ENCODE measurements at regions not wholly inside any gene's neighbourhood (a gene's known extent, or its start where the extent isn't known, plus 50 kb on each side); places are given as distances from the start of the nearest gene placed in this dataset.

GRCh38 chr12:23049180-23049579, 424.2 kb downstream of the ETNK1 start:
- H3K79me2 ChIP-seq (replicated peaks; ENCODE audit: insufficient read depth, low read length) = no peaks in the 10 kb centered on the region
- no peaks in the 10 kb centered on the region for H3K27me3 ChIP-seq (ENCODE audit: insufficient read depth, low read depth, low read length)
- H3F3A ChIP-seq (ENCODE audit: insufficient read depth, low read length, poor library complexity, severe bottlenecking) = no peaks in the 10 kb centered on the region
- H3K9ac ChIP-seq (ENCODE audit: low read length) = no peak overlapping the region
- H3K27ac ChIP-seq (ENCODE audit: low read length) = no peak overlapping the region
- no peaks in the 10 kb centered on the region for H4K20me1 ChIP-seq (ENCODE audit: insufficient read depth)
- H3K4me3 ChIP-seq (ENCODE audit: low read length) = no peak overlapping the region
- no peak overlapping the region for H3K4me2 ChIP-seq (ENCODE audit: low read length)
- H2AFZ ChIP-seq (ENCODE audit: low read depth, low read length) = no peak overlapping the region
- no peaks in the 10 kb centered on the region for H3K9me2 ChIP-seq (ENCODE audit: insufficient read depth, low read length)
- TF ChIP-seq REST (IDR thresholded peaks at IDR 0.05; ENCODE audit: borderline replicate concordance) (no peak), POLR2AphosphoS5 (IDR thresholded peaks at IDR 0.05) (no peak), EZH2 (IDR thresholded peaks at IDR 0.05; ENCODE audit: borderline replicate concordance, insufficient read depth, low read length, poor library complexity, severe bottlenecking) (no peak), EP300 (conservative IDR thresholded peaks at IDR 0.05; ENCODE audit: poor library complexity, severe bottlenecking) (no peak), CTCF (IDR thresholded peaks at IDR 0.05; ENCODE audit: poor library complexity, severe bottlenecking) (no peak), SMC3 (conservative IDR thresholded peaks at IDR 0.05; ENCODE audit: poor library complexity) (no peak), TAF1 (IDR thresholded peaks at IDR 0.05; ENCODE audit: low read depth) (no peak), MXI1 (conservative IDR thresholded peaks at IDR 0.05; ENCODE audit: poor library complexity, severe bottlenecking) (no peak), RAD21 (conservative IDR thresholded peaks at IDR 0.05) (no peak)
- H3K36me3 ChIP-seq (ENCODE audit: insufficient read depth, low read length) = no peaks in the 10 kb centered on the region
- no peaks in the 10 kb centered on the region for H3K9me3 ChIP-seq (ENCODE audit: low read length)

GRCh38 chr12:23055004-23055403, 430.0 kb downstream of the ETNK1 start:
- TF ChIP-seq RAD21 (conservative IDR thresholded peaks at IDR 0.05) (peak; percentile 35), POLR2AphosphoS5 (IDR thresholded peaks at IDR 0.05) (no peak), REST (IDR thresholded peaks at IDR 0.05; ENCODE audit: borderline replicate concordance) (no peak), MXI1 (conservative IDR thresholded peaks at IDR 0.05; ENCODE audit: poor library complexity, severe bottlenecking) (no peak), EZH2 (IDR thresholded peaks at IDR 0.05; ENCODE audit: borderline replicate concordance, insufficient read depth, low read length, poor library complexity, severe bottlenecking) (no peak), CTCF (IDR thresholded peaks at IDR 0.05; ENCODE audit: poor library complexity, severe bottlenecking) (peak; percentile 40), TAF1 (IDR thresholded peaks at IDR 0.05; ENCODE audit: low read depth) (no peak), EP300 (conservative IDR thresholded peaks at IDR 0.05; ENCODE audit: poor library complexity, severe bottlenecking) (no peak), SMC3 (conservative IDR thresholded peaks at IDR 0.05; ENCODE audit: poor library complexity) (peak; percentile 32)
- H3F3A ChIP-seq (ENCODE audit: insufficient read depth, low read length, poor library complexity, severe bottlenecking) = no peaks in the 10 kb centered on the region
- H3K27ac ChIP-seq (ENCODE audit: low read length) = no peak overlapping the region
- no peaks in the 10 kb centered on the region for H3K36me3 ChIP-seq (ENCODE audit: insufficient read depth, low read length)
- H3K4me2 ChIP-seq (ENCODE audit: low read length) = no peak overlapping the region
- H3K79me2 ChIP-seq (replicated peaks; ENCODE audit: insufficient read depth, low read length) = no peaks in the 10 kb centered on the region
- no peak overlapping the region for H2AFZ ChIP-seq (ENCODE audit: low read depth, low read length)
- H3K9me2 ChIP-seq (ENCODE audit: insufficient read depth, low read length) = no peaks in the 10 kb centered on the region
- H3K4me3 ChIP-seq (ENCODE audit: low read length) = no peak overlapping the region
- H3K9me3 ChIP-seq (ENCODE audit: low read length) = no peaks in the 10 kb centered on the region
- no peak overlapping the region for H3K9ac ChIP-seq (ENCODE audit: low read length)
- H4K20me1 ChIP-seq (ENCODE audit: insufficient read depth) = no peaks in the 10 kb centered on the region
- no peaks in the 10 kb centered on the region for H3K27me3 ChIP-seq (ENCODE audit: insufficient read depth, low read depth, low read length)

Measured in neural cell (in vitro differentiated cells).